GM21528 (cell line): ENCODE measurements at regions not wholly inside any gene's neighbourhood (a gene's known extent, or its start where the extent isn't known, plus 50 kb on each side); places are given as distances from the start of the nearest gene placed in this dataset.
"Not testable (repeated sequence)": the region's sequence is repeated elsewhere in the genome, so short reads cannot be mapped to it uniquely, and the experiment has no call there.

ENCODE experiments used
- ATAC-seq: cut with Tn5 transposase; IDR thresholded peaks from one replicate; pipeline ENCODE4 v1.9.1; 2021; ENCODE audit warnings: mild to moderate bottlenecking, moderate library complexity; ENCODE audit not compliant: unreplicated experiment, low FRiP score

GRCh38 chr20:47989957-47990356 is 204.7 kb upstream of the SULF2 start:
- no peak for ATAC-seq

- no peak for ATAC-seq
These were observed 203.4 kb upstream of the SULF2 start for GRCh38 chr20:47988676-47989075.

GRCh38 chr20:47985092-47985850 is 200.0 kb upstream of the SULF2 start:
- ATAC-seq: no peak

DNA sequence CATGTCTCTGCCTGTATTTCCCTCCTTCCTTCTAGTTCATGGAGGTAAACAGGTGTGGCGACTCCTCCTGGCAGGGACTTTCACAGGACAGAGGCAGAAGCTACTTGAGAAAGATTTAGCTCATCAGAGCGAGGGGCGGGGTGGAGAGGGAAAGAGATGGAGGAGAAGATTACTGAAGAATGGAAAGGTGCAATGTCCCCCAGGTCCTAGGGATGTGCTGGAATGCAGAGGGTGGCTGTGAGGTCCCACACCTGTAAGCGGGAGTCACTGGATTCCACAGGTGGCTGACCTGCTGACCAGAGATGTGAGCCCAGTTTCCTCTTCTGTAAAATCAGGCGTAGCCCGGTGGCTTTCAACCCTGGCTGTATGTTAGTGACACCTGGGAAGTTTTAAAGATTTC is 199.2 kb upstream of the SULF2 start:
- no peak for ATAC-seq

DNA sequence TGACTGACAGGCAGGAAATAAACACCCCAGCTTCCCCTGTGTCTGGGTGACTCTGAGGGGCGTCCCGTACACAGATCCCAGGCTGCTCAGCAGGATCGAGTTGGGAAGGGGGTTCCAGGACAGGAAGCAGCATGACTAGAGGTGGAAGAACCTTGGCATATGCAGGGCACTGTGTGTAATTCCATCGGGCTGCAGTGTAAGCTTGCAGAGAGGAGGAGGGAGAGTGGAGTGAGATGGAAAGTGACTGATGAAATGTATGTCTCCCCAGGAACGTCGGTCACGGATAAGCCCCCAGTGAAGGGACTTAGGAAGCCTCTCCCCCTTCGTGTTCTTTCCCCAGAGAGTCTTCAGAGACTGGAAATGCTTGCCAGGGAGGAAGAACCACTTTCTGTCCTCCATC is 198.4 kb upstream of the SULF2 start:
- not testable (repeated sequence) for ATAC-seq

DNA sequence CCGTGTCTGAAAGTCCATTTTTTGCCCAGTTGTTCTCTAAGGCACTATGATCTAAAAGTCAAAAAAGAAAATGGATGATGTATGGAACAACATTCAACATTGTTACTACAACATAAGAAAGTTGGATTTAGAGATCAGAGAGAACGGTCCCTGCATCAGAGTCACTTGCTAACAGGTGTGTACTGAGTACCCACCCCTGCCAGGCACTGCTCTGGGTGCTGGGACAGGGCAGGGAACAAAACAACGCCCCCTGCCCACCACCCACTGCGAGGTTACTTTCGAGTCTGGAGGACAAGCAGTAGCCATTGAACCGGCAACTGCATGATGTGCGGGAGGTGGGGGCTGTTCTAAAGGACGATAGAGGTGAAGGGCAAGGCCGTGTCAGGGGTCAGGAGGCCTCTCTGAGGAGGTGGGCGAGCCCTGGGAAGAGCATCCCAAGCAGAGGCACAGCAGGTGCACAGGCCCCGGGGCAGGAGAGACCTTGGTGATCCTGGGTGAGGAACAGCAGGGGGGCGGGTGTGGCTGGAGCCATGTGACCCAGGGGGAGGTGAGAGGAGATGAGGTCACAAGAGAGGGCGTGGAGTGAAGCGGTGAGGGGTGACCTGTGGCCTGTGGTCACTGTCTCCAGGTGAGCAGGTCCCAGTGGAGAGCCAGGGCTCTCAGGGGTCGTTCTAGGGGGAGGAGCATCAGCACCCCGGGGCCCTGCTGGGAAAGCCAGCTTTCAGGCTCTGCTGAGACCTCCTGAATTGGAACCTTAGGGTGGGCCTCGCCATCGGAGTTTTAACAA is 197.5 kb upstream of the SULF2 start:
- no peak for ATAC-seq

GRCh38 chr20:47981222-47981621 is 195.9 kb upstream of the SULF2 start:
- ATAC-seq: no peak

DNA sequence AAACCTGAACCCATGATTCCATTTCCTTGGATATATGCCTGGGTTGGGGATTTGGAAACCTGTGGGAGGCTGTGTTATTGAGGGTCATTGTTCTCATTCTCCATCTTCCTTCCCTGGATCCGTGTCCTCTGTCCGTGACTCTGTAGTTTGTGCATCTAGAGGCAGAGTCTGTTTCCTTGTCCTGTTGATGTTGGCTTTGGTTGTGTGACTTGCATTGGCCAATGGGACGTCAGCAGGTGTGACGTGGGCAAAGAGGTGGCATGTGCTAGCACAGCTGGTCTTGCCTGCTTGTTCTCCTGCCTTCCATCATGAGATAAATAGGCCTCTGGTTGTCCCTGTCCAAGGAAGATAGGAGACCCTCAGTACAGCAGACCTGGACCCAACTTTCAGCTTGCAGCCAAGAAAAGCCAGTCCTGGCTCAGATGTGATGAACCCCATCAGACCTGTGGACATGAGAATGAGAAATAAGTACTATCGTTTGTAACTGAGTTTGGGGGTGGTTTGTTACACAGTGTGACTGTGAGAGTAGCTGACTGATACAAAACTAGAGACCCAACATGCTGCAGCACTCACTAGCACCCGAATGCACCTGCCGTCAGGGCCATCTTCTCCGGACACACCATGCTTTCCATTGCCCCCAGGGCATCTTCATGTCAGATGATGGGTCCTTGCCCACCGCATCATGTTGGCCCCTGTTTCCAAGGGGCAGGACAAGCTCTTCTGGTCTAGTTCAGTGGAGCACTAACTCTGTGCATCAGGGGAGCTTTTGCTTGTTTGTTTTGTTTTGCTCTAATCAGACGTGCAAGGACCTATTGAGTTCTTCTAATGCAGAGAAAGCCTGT is 195.3 kb upstream of the SULF2 start:
- ATAC-seq: no peak

GRCh38 chr20:47979361-47980095 is 194.2 kb upstream of the SULF2 start:
- ATAC-seq: not testable (repeated sequence)

- ATAC-seq: not testable (repeated sequence)
These were observed 193.3 kb upstream of the SULF2 start for GRCh38 chr20:47978428-47979120.

GRCh38 chr20:47977789-47978252 is 192.5 kb upstream of the SULF2 start:
- not testable (repeated sequence) for ATAC-seq

DNA sequence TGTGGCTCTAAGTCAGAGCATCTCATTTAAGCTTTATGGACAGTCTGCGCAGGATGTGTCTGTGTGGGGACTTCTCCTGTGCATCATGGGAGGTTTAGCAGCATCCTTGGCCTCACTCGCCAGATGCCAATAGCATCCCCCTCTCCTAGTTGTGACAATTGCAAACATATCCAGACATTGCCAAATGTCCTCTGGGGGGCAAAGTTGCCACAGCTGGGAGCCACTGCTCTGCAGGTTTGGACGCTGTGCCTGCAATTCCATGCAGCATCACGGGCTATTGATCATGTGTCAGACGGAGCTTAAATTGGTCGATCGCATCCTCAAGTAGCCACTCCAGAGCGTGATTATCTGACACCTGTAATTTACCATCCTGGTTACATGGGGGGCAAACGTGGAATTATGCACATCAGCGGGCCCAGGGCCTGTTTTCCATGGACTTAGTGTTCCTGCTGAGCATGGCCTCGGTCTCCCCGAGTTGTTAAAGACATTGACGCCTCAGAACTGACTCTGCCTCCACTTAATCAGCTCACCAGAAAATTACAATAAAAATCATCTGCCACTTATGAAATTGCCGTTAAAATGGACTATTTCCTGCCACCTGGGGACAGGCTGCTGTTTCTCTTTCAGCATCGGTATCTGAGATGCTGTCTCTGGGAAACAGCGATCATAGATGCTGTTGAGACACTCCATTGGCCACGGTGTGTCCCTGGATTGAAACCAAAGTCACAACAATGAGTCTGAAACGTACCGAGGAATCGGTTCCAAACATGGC is 191.9 kb upstream of the SULF2 start:
- not testable (repeated sequence) for ATAC-seq

- no peak for ATAC-seq
These were observed 189.1 kb upstream of the SULF2 start for GRCh38 chr20:47974234-47974878.

GRCh38 chr20:47973519-47974233 is 188.4 kb upstream of the SULF2 start:
- ATAC-seq: no peak

- no peak for ATAC-seq
These were observed 187.6 kb upstream of the SULF2 start for GRCh38 chr20:47972916-47973309.

DNA sequence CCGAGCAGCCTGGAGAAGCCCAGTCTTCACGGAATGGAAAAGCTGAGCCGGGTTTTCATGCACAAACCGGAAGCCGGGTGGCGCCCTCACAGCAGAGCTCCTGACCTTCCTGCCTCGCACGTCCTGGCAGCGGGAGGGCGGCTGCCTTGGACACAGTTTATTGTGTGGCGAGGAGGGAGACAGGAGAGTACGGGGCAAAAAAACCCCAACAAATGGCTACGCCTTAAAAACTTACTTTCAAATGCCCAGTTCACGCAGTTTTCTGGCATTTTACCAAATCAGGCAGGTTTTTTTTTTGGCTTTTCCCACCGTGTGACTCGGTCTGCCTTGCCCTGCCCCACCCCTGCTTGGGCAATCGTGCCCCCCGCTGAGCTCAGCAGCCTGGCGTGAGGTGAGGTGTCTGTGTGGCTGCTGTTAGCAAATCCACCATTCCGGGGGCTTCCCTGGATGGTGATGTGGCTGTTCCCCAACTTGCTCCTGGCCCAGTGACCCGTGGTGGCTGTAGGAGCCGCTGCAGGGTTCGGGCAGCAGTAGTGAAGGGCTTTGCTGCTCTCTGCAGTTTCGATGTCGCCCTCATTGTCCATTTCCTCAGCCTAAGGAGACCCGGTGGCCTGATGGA is 187.1 kb upstream of the SULF2 start:
- ATAC-seq: not testable (repeated sequence)

- no peak for ATAC-seq
These were observed 185.9 kb upstream of the SULF2 start for GRCh38 chr20:47971058-47971791.
